ENCODE measurements at regions not wholly inside any gene's neighbourhood (a gene's known extent, or its start where the extent isn't known, plus 50 kb on each side); places are given as distances from the start of the nearest gene placed in this dataset.

DNA sequence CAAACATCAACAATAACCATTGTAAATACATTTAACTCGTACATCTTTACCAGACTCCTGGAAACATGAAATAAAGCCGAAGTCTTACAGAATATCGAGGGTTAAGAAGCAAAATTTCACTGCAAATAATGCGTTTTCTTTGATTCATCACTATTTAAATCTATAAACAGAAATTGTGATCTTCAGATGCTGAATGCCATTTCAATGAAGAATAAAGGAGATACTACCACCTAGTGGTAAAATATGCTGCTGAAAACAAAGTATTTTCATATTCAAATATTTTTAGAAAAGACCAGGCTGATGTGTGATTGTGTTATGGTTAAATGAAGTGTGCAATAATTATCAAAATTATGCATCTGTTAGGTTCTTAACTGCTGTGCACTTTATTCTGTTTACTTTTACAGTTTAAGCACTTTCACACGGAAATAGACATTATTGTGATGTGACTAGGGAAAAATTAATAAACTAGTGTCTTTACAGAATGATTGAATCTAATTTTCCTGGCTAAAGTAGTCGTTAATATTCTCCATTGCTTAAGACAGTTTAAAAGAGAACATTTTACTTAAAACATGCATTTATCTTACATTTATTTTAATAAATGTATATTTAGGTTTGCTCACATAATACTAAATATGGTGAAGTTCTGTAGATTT, 1093.1 kb downstream of the MRPL39 start (continued):
- no peak for TF ChIP-seq RXRA (IDR thresholded peaks at IDR 0.05; ENCODE audit: insufficient read depth, low read depth, low read length)
- no peak for TF ChIP-seq HDAC2 (IDR thresholded peaks at IDR 0.05; ENCODE audit: borderline replicate concordance in 1 of 2, low read depth in 2 of 2, low read length in 2 of 2)
